SK-N-SH treated with all-trans-retinoic acid at 6 μM for 48 hours (cell line): ENCODE measurements at regions not wholly inside any gene's neighbourhood (a gene's known extent, or its start where the extent isn't known, plus 50 kb on each side); places are given as distances from the start of the nearest gene placed in this dataset.

Experiments
- ATAC-seq: fragments of 200-7000 bp; cut with Tn5 transposase; 3 replicates; pipeline ENCODE4 v1.9.1; 2020; ENCODE audit warnings: mild to moderate bottlenecking, moderate library complexity
- ARNTL ChIP-seq: fragments of 450-650 bp; formaldehyde crosslinking; IDR thresholded peaks from 2 replicates; pipeline ENCODE4 v1.5.0; 2020; ENCODE audit warnings: low read depth, mild to moderate bottlenecking, moderate library complexity, borderline replicate concordance
- BACH2 ChIP-seq: fragments of 250-450 bp; sonication (Bioruptor Pico); IDR thresholded peaks from 2 replicates; pipeline ENCODE4 v1.9.0; 2021; ENCODE audit warnings: mild to moderate bottlenecking, borderline replicate concordance
- CREB5 ChIP-seq: fragments of 250-450 bp; sonication (Bioruptor Pico); IDR thresholded peaks from 2 replicates; pipeline ENCODE4 v1.5.1; 2020; ENCODE audit warnings: low read depth, mild to moderate bottlenecking, moderate library complexity
- CSDC2 ChIP-seq: fragments of 250-450 bp; sonication (Bioruptor Pico); IDR thresholded peaks from 2 replicates; pipeline ENCODE4 v1.5.0; 2020; ENCODE audit warnings: mild to moderate bottlenecking, moderate library complexity
- CSRNP3 ChIP-seq: fragments of 250-450 bp; sonication (Bioruptor Pico); IDR thresholded peaks from 2 replicates; pipeline ENCODE4 v1.5.1; 2021; ENCODE audit warnings: mild to moderate bottlenecking, moderate library complexity
- ESRRG ChIP-seq: fragments of 250-450 bp; sonication (Bioruptor Pico); IDR thresholded peaks from 2 replicates; pipeline ENCODE4 v1.6.1; 2021; ENCODE audit warnings: mild to moderate bottlenecking
- GLIS3 ChIP-seq: fragments of 250-450 bp; sonication (Bioruptor Pico); IDR thresholded peaks from 2 replicates; pipeline ENCODE4 v1.5.0; 2020; ENCODE audit warnings: mild to moderate bottlenecking, moderate library complexity
- ISL1 ChIP-seq: fragments of 250-450 bp; sonication (Bioruptor Pico); IDR thresholded peaks from 2 replicates; pipeline ENCODE4 v2.1.2; 2022; ENCODE audit warnings: mild to moderate bottlenecking, moderate library complexity
- OSR1 ChIP-seq: fragments of 250-450 bp; sonication (Bioruptor Pico); IDR thresholded peaks from 2 replicates; pipeline ENCODE4 v1.8.0; 2022; ENCODE audit warnings: moderate library complexity, mild to moderate bottlenecking, inconsistent platforms
- PATZ1 ChIP-seq: fragments of 250-450 bp; sonication (Bioruptor Pico); IDR thresholded peaks from 2 replicates; pipeline ENCODE4 v1.8.0; 2020; ENCODE audit warnings: mild to moderate bottlenecking, moderate library complexity, borderline replicate concordance
- POU6F1 ChIP-seq: fragments of 250-450 bp; sonication (Bioruptor Pico); IDR thresholded peaks from 2 replicates; pipeline ENCODE4 v1.8.0; 2021; ENCODE audit warnings: low read depth, mild to moderate bottlenecking, moderate library complexity, borderline replicate concordance
- RARB ChIP-seq: fragments of 250-450 bp; sonication (Bioruptor Pico); IDR thresholded peaks from 2 replicates; pipeline ENCODE4 v1.8.0; 2021; ENCODE audit warnings: mild to moderate bottlenecking, moderate library complexity
- SNAI2 ChIP-seq: fragments of 250-450 bp; sonication (Bioruptor Pico); IDR thresholded peaks from 2 replicates; pipeline ENCODE4 v1.5.0; 2020; ENCODE audit warnings: mild to moderate bottlenecking, moderate library complexity
- TCF4 ChIP-seq: fragments of 250-450 bp; sonication (Bioruptor Pico); IDR thresholded peaks from 2 replicates; pipeline ENCODE4 v1.8.0; 2021; ENCODE audit warnings: mild to moderate bottlenecking, moderate library complexity, borderline replicate concordance
- TOX ChIP-seq: fragments of 250-450 bp; sonication (Bioruptor Pico); IDR thresholded peaks from 2 replicates; pipeline ENCODE4 v1.8.0; 2021; ENCODE audit warnings: mild to moderate bottlenecking, moderate library complexity, borderline replicate concordance
- TSHZ2 ChIP-seq: fragments of 250-450 bp; sonication (Bioruptor Pico); IDR thresholded peaks from 2 replicates; pipeline ENCODE4 v1.5.0; 2020; ENCODE audit warnings: mild to moderate bottlenecking, moderate library complexity
- ZC3H10 ChIP-seq: fragments of 250-450 bp; sonication (Bioruptor Pico); IDR thresholded peaks from 2 replicates; pipeline ENCODE4 v1.5.1; 2021; ENCODE audit warnings: mild to moderate bottlenecking, moderate library complexity
- ZFP3 ChIP-seq: fragments of 250-450 bp; sonication (Bioruptor Pico); IDR thresholded peaks from 2 replicates; pipeline ENCODE4 v1.5.0; 2020; ENCODE audit warnings: mild to moderate bottlenecking, moderate library complexity
- ZFP30 ChIP-seq: fragments of 450-650 bp; formaldehyde crosslinking; IDR thresholded peaks from 2 replicates; pipeline ENCODE4 v1.5.0; 2022; ENCODE audit warnings: mild to moderate bottlenecking, moderate library complexity
- ZNF565 ChIP-seq: fragments of 450-650 bp; formaldehyde crosslinking; conservative IDR thresholded peaks from 2 replicates; pipeline ENCODE4 v1.5.0; 2020; ENCODE audit warnings: low read depth, mild to moderate bottlenecking, moderate library complexity
- ZNF70 ChIP-seq: fragments of 450-650 bp; formaldehyde crosslinking; IDR thresholded peaks from 2 replicates; pipeline ENCODE4 v1.5.0; 2020; ENCODE audit warnings: mild to moderate bottlenecking, moderate library complexity
- ZNF8 ChIP-seq: fragments of 450-650 bp; formaldehyde crosslinking; IDR thresholded peaks from 2 replicates; pipeline ENCODE4 v1.5.0; 2020; ENCODE audit warnings: mild to moderate bottlenecking, moderate library complexity

- TF ChIP-seq ZFP30, result no peak
- TF ChIP-seq ZNF565, result no peak
- TF ChIP-seq OSR1 (CRISPR knock-in tag), result no peak
- no peak for TF ChIP-seq TOX (CRISPR knock-in tag)
- no peak for TF ChIP-seq SNAI2
- no peak for TF ChIP-seq ZNF8 (CRISPR knock-in tag)
- TF ChIP-seq RARB, result no peak
- no peak for TF ChIP-seq CREB5 (CRISPR knock-in tag)
- TF ChIP-seq CSDC2 (CRISPR knock-in tag), result no peak
- TF ChIP-seq CSRNP3 (CRISPR knock-in tag), result no peak
- TF ChIP-seq ZNF70 (CRISPR knock-in tag), result no peak
- no peak for TF ChIP-seq GLIS3 (CRISPR knock-in tag)
- TF ChIP-seq ESRRG (CRISPR knock-in tag), result no peak
- no peak for TF ChIP-seq TSHZ2 (CRISPR knock-in tag)
- TF ChIP-seq POU6F1 (CRISPR knock-in tag), result no peak
- no peak for TF ChIP-seq PATZ1
- no peak for TF ChIP-seq TCF4 (CRISPR knock-in tag)
- TF ChIP-seq ZC3H10 (CRISPR knock-in tag), result no peak
- TF ChIP-seq BACH2 (CRISPR knock-in tag), result no peak
- no peak for TF ChIP-seq ISL1 (CRISPR knock-in tag)
- TF ChIP-seq, all 23 proteins: peak for 0
- ATAC-seq, result no peak
Measured at GRCh38 chr22:23484651-23485050, 95.4 kb downstream of the IGLL1 start.

- no peak for ATAC-seq
- TF ChIP-seq PATZ1, result no peak
- no peak for TF ChIP-seq ESRRG (CRISPR knock-in tag)
- no peak for TF ChIP-seq CSRNP3 (CRISPR knock-in tag)
- TF ChIP-seq ZNF8 (CRISPR knock-in tag), result no peak
- TF ChIP-seq ZFP3 (CRISPR knock-in tag), result no peak
- no peak for TF ChIP-seq CREB5 (CRISPR knock-in tag)
- TF ChIP-seq GLIS3 (CRISPR knock-in tag), result no peak
- TF ChIP-seq ZNF565, result no peak
- no peak for TF ChIP-seq ZC3H10 (CRISPR knock-in tag)
- no peak for TF ChIP-seq OSR1 (CRISPR knock-in tag)
- no peak for TF ChIP-seq TCF4 (CRISPR knock-in tag)
- no peak for TF ChIP-seq RARB
- TF ChIP-seq SNAI2, result no peak
- no peak for TF ChIP-seq ARNTL (CRISPR knock-in tag)
- TF ChIP-seq ISL1 (CRISPR knock-in tag), result no peak
- TF ChIP-seq POU6F1 (CRISPR knock-in tag), result no peak
Measured at GRCh38 chr22:23481369-23481768, 98.7 kb downstream of the IGLL1 start.
